H9 (cell line): ENCODE measurements at regions not wholly inside any gene's neighbourhood (a gene's known extent, or its start where the extent isn't known, plus 50 kb on each side); places are given as distances from the start of the nearest gene placed in this dataset.

Experiments used
- DNase-seq: peaks from one replicate; pipeline ENCODE4 v3.0.0-alpha.2; 2017
- H2AFZ ChIP-seq: one replicate; pipeline ENCODE4 v1.6.1; 2013; ENCODE audit warnings: mild to moderate bottlenecking, low read length, control low read depth, moderate library complexity
- H2AK5ac ChIP-seq: 2 replicates; pipeline ENCODE4 v1.6.1; 2013; ENCODE audit warnings: low read length, control low read depth, mixed read lengths; ENCODE audit not compliant: insufficient read length
- H2BK120ac ChIP-seq: one replicate; pipeline ENCODE4 v1.6.1; 2013; ENCODE audit warnings: low read depth, mild to moderate bottlenecking, low read length, control low read depth, inconsistent platforms; ENCODE audit not compliant: poor library complexity, severe bottlenecking
- H2BK12ac ChIP-seq: 2 replicates; pipeline ENCODE4 v1.6.1; 2013; ENCODE audit warnings: low read length, control low read depth, mixed read lengths, low read depth; ENCODE audit not compliant: insufficient read length
- H2BK15ac ChIP-seq: 2 replicates; pipeline ENCODE4 v1.6.1; 2013; ENCODE audit warnings: low read depth, low read length, control low read depth
- H2BK20ac ChIP-seq: one replicate; pipeline ENCODE4 v1.6.1; 2013; ENCODE audit warnings: low read depth, mild to moderate bottlenecking, low read length, control low read depth, inconsistent platforms; ENCODE audit not compliant: poor library complexity, severe bottlenecking
- H2BK5ac ChIP-seq: 2 replicates; pipeline ENCODE4 v1.6.1; 2013; ENCODE audit warnings: low read length, control low read depth, mixed read lengths; ENCODE audit not compliant: insufficient read length
- H3K14ac ChIP-seq: 2 replicates; pipeline ENCODE4 v1.6.1; 2013; ENCODE audit warnings: low read length, control low read depth; ENCODE audit not compliant: insufficient read depth
- H3K18ac ChIP-seq: 2 replicates; pipeline ENCODE4 v1.6.1; 2013; ENCODE audit warnings: low read depth, mild to moderate bottlenecking, mixed read lengths, low read length, control low read depth; ENCODE audit not compliant: insufficient read length
- H3K23ac ChIP-seq: 2 replicates; pipeline ENCODE4 v1.6.1; 2013; ENCODE audit warnings: low read length, control low read depth, mixed read lengths, low read depth; ENCODE audit not compliant: insufficient read length
- H3K23me2 ChIP-seq: 2 replicates; pipeline ENCODE4 v1.6.1; 2013; ENCODE audit warnings: low read depth, mild to moderate bottlenecking, mixed read lengths, low read length, control low read depth; ENCODE audit not compliant: insufficient read length, poor library complexity, severe bottlenecking
- H3K27ac ChIP-seq: 2 replicates; pipeline ENCODE4 v1.5.1; 2013; ENCODE audit warnings: low read length, control low read depth, mixed read lengths, low read depth; ENCODE audit not compliant: insufficient read length
- H3K27me3 ChIP-seq: 2 replicates; pipeline ENCODE4 v1.6.1; 2013; ENCODE audit warnings: low read length, control low read depth, inconsistent platforms; ENCODE audit not compliant: insufficient read depth
- H3K4ac ChIP-seq: 2 replicates; pipeline ENCODE4 v1.6.1; 2013; ENCODE audit warnings: low read depth, mild to moderate bottlenecking, control low read depth, inconsistent platforms, low read length, moderate library complexity
- H3K4me1 ChIP-seq: 2 replicates; pipeline ENCODE4 v1.6.1; 2013; ENCODE audit warnings: low read length, control low read depth, inconsistent platforms; ENCODE audit not compliant: insufficient read depth
- H3K4me2 ChIP-seq: 2 replicates; pipeline ENCODE4 v1.6.1; 2013; ENCODE audit warnings: low read length, control low read depth, mixed read lengths; ENCODE audit not compliant: insufficient read length, insufficient read depth
- H3K56ac ChIP-seq: 2 replicates; pipeline ENCODE4 v1.6.1; 2013; ENCODE audit warnings: low read depth, mild to moderate bottlenecking, mixed read lengths, low read length, control low read depth; ENCODE audit not compliant: insufficient read length
- H3K79me1 ChIP-seq: 2 replicates; pipeline ENCODE4 v1.6.1; 2013; ENCODE audit warnings: low read depth, mild to moderate bottlenecking, moderate library complexity, low read length, control low read depth, inconsistent platforms; ENCODE audit not compliant: insufficient read depth, poor library complexity, severe bottlenecking
- H3K79me2 ChIP-seq: 2 replicates; pipeline ENCODE4 v1.6.1; 2013; ENCODE audit warnings: low read length, control low read depth, inconsistent platforms; ENCODE audit not compliant: insufficient read depth
- H3K9ac ChIP-seq: 2 replicates; pipeline ENCODE4 v1.6.1; 2013; ENCODE audit warnings: low read length, control low read depth, mixed read lengths; ENCODE audit not compliant: insufficient read length; ENCODE audit errors: extremely low read depth
- H3K9me3 ChIP-seq: one replicate; pipeline ENCODE4 v1.6.1; 2013; ENCODE audit warnings: low read depth, low read length, inconsistent platforms; ENCODE audit not compliant: control insufficient read depth
- H3T11ph ChIP-seq: one replicate; pipeline ENCODE4 v1.6.1; 2013; ENCODE audit warnings: mild to moderate bottlenecking, low read length, control low read depth, inconsistent platforms
- H4K20me1 ChIP-seq: one replicate; pipeline ENCODE4 v1.6.1; 2013; ENCODE audit not compliant: control insufficient read depth, insufficient read length, insufficient read depth
- H4K5ac ChIP-seq: 2 replicates; pipeline ENCODE4 v1.6.1; 2013; ENCODE audit warnings: low read depth, mild to moderate bottlenecking, mixed read lengths, low read length, control low read depth; ENCODE audit not compliant: insufficient read length
- H4K8ac ChIP-seq: replicated peaks from 2 replicates; pipeline ENCODE4 v1.6.1; 2013; ENCODE audit warnings: low read length, control low read depth, mixed read lengths, low read depth; ENCODE audit not compliant: insufficient read length
- H4K91ac ChIP-seq: 2 replicates; pipeline ENCODE4 v1.6.1; 2013; ENCODE audit warnings: low read depth, mild to moderate bottlenecking, moderate library complexity, mixed read lengths, low read length, control low read depth; ENCODE audit not compliant: insufficient read length
- H3K27ac Mint-ChIP-seq, 3 experiments: 2 replicates in 2 of 3; 3 replicates in 1 of 3; pipeline ENCODE4 v1.8.0; 2020 to 2021; ENCODE audit warnings: mixed read lengths in 3 of 3, mild to moderate bottlenecking in 1 of 3, moderate library complexity in 1 of 3
- H3K27me3 Mint-ChIP-seq: 2 replicates; pipeline ENCODE4 v1.8.0; 2021; ENCODE audit warnings: low read depth, mild to moderate bottlenecking, moderate library complexity, mixed read lengths
- H3K36me3 Mint-ChIP-seq, 3 experiments: 2 replicates in 2 of 3; 3 replicates in 1 of 3; pipeline ENCODE4 v1.8.0; 2020 to 2021; ENCODE audit warnings: low read depth in 3 of 3, mixed read lengths in 3 of 3; ENCODE audit not compliant: insufficient read depth in 1 of 3
- H3K4me1 Mint-ChIP-seq, 2 experiments: 2 replicates each; pipeline ENCODE4 v1.8.0; 2020; ENCODE audit warnings: mixed read lengths in 2 of 2
- H3K4me3 Mint-ChIP-seq, 2 experiments: 2 replicates in 1 of 2; 3 replicates in 1 of 2; pipeline ENCODE4 v1.8.0; 2020 to 2021; ENCODE audit warnings: mild to moderate bottlenecking in 2 of 2, mixed read lengths in 2 of 2, moderate library complexity in 1 of 2
- H3K9me3 Mint-ChIP-seq, 2 experiments: 2 replicates in 1 of 2; 3 replicates in 1 of 2; pipeline ENCODE4 v1.8.0; 2020; ENCODE audit warnings: mild to moderate bottlenecking in 2 of 2, mixed read lengths in 2 of 2, moderate library complexity in 1 of 2
- CTCF ChIP-seq: fragments of 200-600 bp; sonication (generic); conservative IDR thresholded peaks from 3 replicates; pipeline ENCODE4 v1.8.0; 2021; ENCODE audit warnings: antibody characterized with exemption, mild to moderate bottlenecking
- WGBS: extraction: QIAGEN DNeasy Blood & Tissue Kit; methylation state at CpG from one replicate; pipeline ENCODE4 v1.1.7; 2013; ENCODE audit warnings: missing lambda C conversion rate, low lambda C conversion rate, mixed read lengths; ENCODE audit not compliant: insufficient read length; ENCODE audit errors: extremely low coverage; 5-methylcytosine and 5-hydroxymethylcytosine counted together

GRCh38 chrX:4185086-4185485 lies 471.6 kb upstream of the PRKX start:
- no peak overlapping the region for H2BK5ac ChIP-seq
- no peak overlapping the region for H3K14ac ChIP-seq
- no peak for DNase-seq
- no peak overlapping the region for H2BK15ac ChIP-seq
- no peak overlapping the region for H3K23ac ChIP-seq
- Mint-ChIP-seq H3K27me3 (no peaks in the 10 kb centered on the region), H3K4me1 (peaks cover 18 to 24% of the 10 kb centered on the region in 2 experiments), H3K4me3 (no peak overlapping the region), H3K9me3 (peaks cover 16 to 17% of the 10 kb centered on the region in 2 experiments), H3K27ac (no peak overlapping the region), H3K36me3 (peaks cover 2 to 16% (median 10%) of the 10 kb centered on the region in 3 experiments; a peak in 6 of 7 replicates)
- TF ChIP-seq CTCF: no peak
- peaks cover 5% of the 10 kb centered on the region; the same call in 1 of the 2 replicates for H3K4me1 ChIP-seq
- H2AFZ ChIP-seq: no peak overlapping the region
- no peaks in the 10 kb centered on the region for H3K79me2 ChIP-seq
- H3K18ac ChIP-seq: no peak overlapping the region
- no peaks in the 10 kb centered on the region for H3K79me1 ChIP-seq
- WGBS: 100% methylated on average over 1 of the region's 4 CpGs
- H3K56ac ChIP-seq: no peak overlapping the region
- H3K27me3 ChIP-seq: no peaks in the 10 kb centered on the region
- no peak overlapping the region for H3K4ac ChIP-seq
- no peaks in the 10 kb centered on the region for H4K20me1 ChIP-seq
- no peak overlapping the region for H2BK20ac ChIP-seq
- no peak overlapping the region for H2BK12ac ChIP-seq
- no peak overlapping the region for H3T11ph ChIP-seq
- no peak overlapping the region for H4K8ac ChIP-seq
- no peak overlapping the region for H2BK120ac ChIP-seq
- H3K27ac ChIP-seq: no peak overlapping the region
- no peak overlapping the region for H3K4me2 ChIP-seq
- no peaks in the 10 kb centered on the region for H3K9me3 ChIP-seq
- H4K91ac ChIP-seq: no peak overlapping the region
- no peak overlapping the region for H3K9ac ChIP-seq
- H3K23me2 ChIP-seq: no peaks in the 10 kb centered on the region
- H2AK5ac ChIP-seq: no peak overlapping the region
- no peak overlapping the region for H4K5ac ChIP-seq
